ENCODE measurements at regions not wholly inside any gene's neighbourhood (a gene's known extent, or its start where the extent isn't known, plus 50 kb on each side); places are given as distances from the start of the nearest gene placed in this dataset.

- no peak for ATAC-seq
- intact Hi-C loops (cut with DNase I, micrococcal nuclease) = no loop called here
- ChIA-PET POLR2A (no interaction called here), CTCF (no interaction called here)
- no peaks in the 10 kb centered on the region for H3K4me1 Mint-ChIP-seq
- DNase-seq = no peak
- H3K4me3 Mint-ChIP-seq = no peak overlapping the region
- H3K27me3 Mint-ChIP-seq = peaks cover 10% of the 10 kb centered on the region
- no peak overlapping the region for H3K27ac Mint-ChIP-seq
- no peaks in the 10 kb centered on the region for H3K36me3 Mint-ChIP-seq (ENCODE audit: low read depth)
- no peaks in the 10 kb centered on the region for H3K9me3 Mint-ChIP-seq (ENCODE audit: low read depth)
Measured at GRCh38 chr5:156021866-156022265, 305.1 kb upstream of the SGCD start.

DNA sequence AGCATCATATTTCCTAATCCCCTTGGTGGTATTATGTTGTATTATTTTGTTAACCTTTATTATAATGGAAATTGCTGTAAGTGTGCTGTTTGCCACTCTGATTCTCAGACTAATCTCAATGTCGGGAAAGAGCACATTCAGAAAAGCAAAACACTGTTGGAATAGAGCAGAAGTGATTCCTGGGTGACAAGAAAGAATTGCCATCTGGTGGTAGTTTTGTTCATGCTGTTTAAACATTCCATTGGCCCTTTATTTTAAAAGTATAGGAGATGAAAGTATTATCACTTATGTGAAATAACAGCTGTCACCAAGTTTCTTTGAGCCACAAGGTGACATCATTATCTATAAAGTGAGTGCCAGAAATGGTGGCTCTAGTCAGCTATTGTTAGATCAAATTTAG is 301.3 kb upstream of the SGCD start:
- no peak overlapping the region for H3K27ac Mint-ChIP-seq
- ChIA-PET CTCF (no interaction called here), POLR2A (no interaction called here)
- H3K36me3 Mint-ChIP-seq (ENCODE audit: low read depth) = no peaks in the 10 kb centered on the region
- no peak overlapping the region for H3K4me3 Mint-ChIP-seq
- no peaks in the 10 kb centered on the region for H3K4me1 Mint-ChIP-seq
- H3K27me3 Mint-ChIP-seq = peaks cover 8% of the 10 kb centered on the region
- no peak for ATAC-seq
- no peak for DNase-seq
- intact Hi-C loops (cut with DNase I, micrococcal nuclease) = no loop called here
- no peaks in the 10 kb centered on the region for H3K9me3 Mint-ChIP-seq (ENCODE audit: low read depth)

DNA sequence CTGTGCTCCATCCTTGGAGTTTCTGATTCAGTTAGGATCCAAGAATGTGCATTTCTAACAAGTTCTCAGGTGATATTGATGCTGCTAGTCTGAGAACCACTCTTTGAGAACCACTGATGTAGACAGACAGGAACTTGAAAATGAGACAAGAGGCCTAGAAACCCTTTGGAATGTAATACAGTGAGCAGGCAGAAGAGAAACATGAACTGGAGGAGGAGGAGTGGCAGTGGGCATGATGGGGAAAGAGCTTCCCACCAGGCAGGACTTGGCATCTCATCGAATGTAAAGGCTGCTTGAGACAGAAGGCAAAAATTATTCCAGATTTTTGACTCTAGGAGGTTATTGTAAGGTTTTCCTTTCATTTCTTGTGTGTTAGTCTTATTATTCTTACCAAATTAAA is 295.8 kb upstream of the SGCD start:
- Mint-ChIP-seq H3K27me3 (no peaks in the 10 kb centered on the region), H3K9me3 (ENCODE audit: low read depth) (no peaks in the 10 kb centered on the region), H3K4me1 (no peaks in the 10 kb centered on the region), H3K4me3 (no peak overlapping the region), H3K36me3 (ENCODE audit: low read depth) (no peaks in the 10 kb centered on the region), H3K27ac (no peak overlapping the region)
- DNase-seq = no peak
- ATAC-seq = no peak
- intact Hi-C loops (cut with DNase I, micrococcal nuclease) = no loop called here
- ChIA-PET POLR2A (no interaction called here), CTCF (no interaction called here)

GRCh38 chr5:156036640-156037039 is 290.3 kb upstream of the SGCD start:
- no peak overlapping the region for H3K27ac Mint-ChIP-seq
- no peaks in the 10 kb centered on the region for H3K9me3 Mint-ChIP-seq (ENCODE audit: low read depth)
- DNase-seq = no peak
- ChIA-PET POLR2A (no interaction called here), CTCF (no interaction called here)
- H3K27me3 Mint-ChIP-seq = peaks cover 2% of the 10 kb centered on the region
- intact Hi-C loops (cut with DNase I, micrococcal nuclease) = no loop called here
- no peak overlapping the region for H3K4me3 Mint-ChIP-seq
- ATAC-seq = no peak
- no peaks in the 10 kb centered on the region for H3K4me1 Mint-ChIP-seq
- H3K36me3 Mint-ChIP-seq (ENCODE audit: low read depth) = no peaks in the 10 kb centered on the region

GRCh38 chr5:156037151-156037909 is 289.6 kb upstream of the SGCD start:
- no peak overlapping the region for H3K27ac Mint-ChIP-seq
- H3K36me3 Mint-ChIP-seq (ENCODE audit: low read depth) = no peaks in the 10 kb centered on the region
- DNase-seq = no peak
- ATAC-seq = no peak
- POLR2A ChIA-PET = no interaction called here
- no peaks in the 10 kb centered on the region for H3K4me1 Mint-ChIP-seq
- H3K9me3 Mint-ChIP-seq (ENCODE audit: low read depth) = no peaks in the 10 kb centered on the region
- H3K4me3 Mint-ChIP-seq = no peak overlapping the region
- CTCF ChIA-PET = no interaction called here
- intact Hi-C loops (cut with DNase I, micrococcal nuclease) = no loop called here
- H3K27me3 Mint-ChIP-seq = peaks cover 2% of the 10 kb centered on the region

DNA sequence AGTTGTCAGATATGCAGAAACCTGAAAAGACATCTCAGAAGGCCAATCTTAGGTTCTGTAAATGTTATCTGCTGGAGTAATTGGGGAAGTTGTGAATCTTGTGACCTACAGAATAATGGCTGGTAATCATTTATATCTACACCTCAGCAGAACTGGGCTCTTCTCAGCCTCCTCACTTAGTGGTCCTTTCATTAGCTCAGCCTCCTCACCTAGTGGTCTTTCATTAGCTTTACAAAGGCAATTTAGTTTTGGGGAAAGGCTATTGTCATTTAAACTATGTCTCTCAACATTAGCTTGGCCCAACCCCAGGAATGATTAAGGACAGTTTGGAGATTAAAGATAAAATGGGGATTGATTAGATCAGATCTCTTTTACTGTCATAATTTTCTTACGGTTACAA is 284.2 kb upstream of the SGCD start:
- no peaks in the 10 kb centered on the region for H3K36me3 Mint-ChIP-seq (ENCODE audit: low read depth)

DNA sequence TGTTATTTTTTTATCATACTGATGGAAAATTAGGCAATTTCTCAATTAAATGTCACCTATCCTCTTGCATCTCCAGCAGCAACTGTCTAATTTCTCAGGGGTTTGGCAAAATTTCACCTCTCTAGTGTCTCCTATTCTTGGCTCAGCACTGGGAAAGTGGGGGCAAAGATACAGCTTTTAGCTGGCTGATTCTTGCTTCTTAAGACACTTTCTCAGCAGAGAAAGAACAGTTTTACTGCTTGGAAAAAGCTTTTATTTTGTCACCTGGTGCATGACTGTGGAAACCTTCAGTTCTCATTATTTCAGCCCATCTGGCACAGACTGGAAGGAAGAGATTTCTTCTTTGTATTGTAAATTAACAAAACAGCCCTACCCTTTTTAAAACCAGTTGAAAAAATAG is 283.6 kb upstream of the SGCD start:
- intact Hi-C loops (cut with DNase I, micrococcal nuclease) = no loop called here
- H3K27ac Mint-ChIP-seq = no peak overlapping the region
- no peaks in the 10 kb centered on the region for H3K9me3 Mint-ChIP-seq (ENCODE audit: low read depth)
- CTCF ChIA-PET = interaction anchor here (0.5 kb wide), 1 partner anchor 593 kb away, joined by 3 read pairs; no protein-coding TSS in a partner anchor
- no peaks in the 10 kb centered on the region for H3K4me1 Mint-ChIP-seq
- H3K36me3 Mint-ChIP-seq (ENCODE audit: low read depth) = no peaks in the 10 kb centered on the region
- no peak for DNase-seq
- ATAC-seq = no peak
- H3K4me3 Mint-ChIP-seq = no peak overlapping the region
- H3K27me3 Mint-ChIP-seq = peaks cover 2% of the 10 kb centered on the region
- POLR2A ChIA-PET = no interaction called here

More for the DNA sequence above, 284.2 kb upstream of the SGCD start:
- Mint-ChIP-seq H3K9me3 (ENCODE audit: low read depth) (no peaks in the 10 kb centered on the region), H3K4me3 (no peak overlapping the region), H3K27ac (no peak overlapping the region), H3K4me1 (no peaks in the 10 kb centered on the region), H3K27me3 (peaks cover 2% of the 10 kb centered on the region)
- no peak for DNase-seq
- no peak for ATAC-seq
- intact Hi-C loops (cut with DNase I, micrococcal nuclease) = no loop called here
- ChIA-PET CTCF (no interaction called here), POLR2A (no interaction called here)

GRCh38 chr5:156051972-156052371 is 275.0 kb upstream of the SGCD start:
- DNase-seq (no peak), ATAC-seq (no peak)
- intact Hi-C loops (cut with DNase I, micrococcal nuclease) = no loop called here
- H3K36me3 Mint-ChIP-seq (ENCODE audit: low read depth) = no peaks in the 10 kb centered on the region
- peaks cover 3% of the 10 kb centered on the region for H3K9me3 Mint-ChIP-seq (ENCODE audit: low read depth)
- CTCF ChIA-PET = no interaction called here
- peaks cover 4% of the 10 kb centered on the region for H3K27me3 Mint-ChIP-seq
- POLR2A ChIA-PET = no interaction called here
- no peak overlapping the region for H3K4me3 Mint-ChIP-seq
- no peaks in the 10 kb centered on the region for H3K4me1 Mint-ChIP-seq
- H3K27ac Mint-ChIP-seq = no peak overlapping the region

DNA sequence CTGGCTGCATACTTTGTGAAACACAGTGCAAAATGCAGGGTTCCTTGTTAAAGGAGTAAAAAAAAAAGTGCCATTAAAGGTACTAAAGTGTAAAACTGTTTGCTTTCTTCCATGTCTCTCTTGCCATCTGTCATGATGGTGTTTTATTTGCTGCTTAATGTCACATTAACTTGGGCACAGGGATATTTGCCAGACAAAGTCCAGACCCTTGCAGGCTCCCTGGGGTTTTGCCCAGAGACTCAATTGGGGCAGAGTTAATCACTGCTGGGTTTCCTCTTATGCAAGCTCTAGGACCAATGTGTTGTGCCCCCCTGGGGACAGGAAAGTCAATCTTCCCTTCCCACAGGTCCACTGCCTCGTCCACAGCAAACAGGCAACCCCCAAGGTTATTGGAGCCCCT is 274.3 kb upstream of the SGCD start:
- Mint-ChIP-seq H3K36me3 (ENCODE audit: low read depth) (no peaks in the 10 kb centered on the region), H3K4me1 (no peaks in the 10 kb centered on the region), H3K9me3 (ENCODE audit: low read depth) (peaks cover 3% of the 10 kb centered on the region), H3K4me3 (no peak overlapping the region), H3K27me3 (peaks cover 4% of the 10 kb centered on the region), H3K27ac (no peak overlapping the region)
- intact Hi-C loops (cut with DNase I, micrococcal nuclease) = no loop called here
- ChIA-PET POLR2A (no interaction called here), CTCF (interaction anchor here (0.6 kb wide), 1 partner anchor 347 kb away, joined by 3 read pairs; no protein-coding TSS in a partner anchor)
- DNase-seq (no peak), ATAC-seq (no peak)

DNA sequence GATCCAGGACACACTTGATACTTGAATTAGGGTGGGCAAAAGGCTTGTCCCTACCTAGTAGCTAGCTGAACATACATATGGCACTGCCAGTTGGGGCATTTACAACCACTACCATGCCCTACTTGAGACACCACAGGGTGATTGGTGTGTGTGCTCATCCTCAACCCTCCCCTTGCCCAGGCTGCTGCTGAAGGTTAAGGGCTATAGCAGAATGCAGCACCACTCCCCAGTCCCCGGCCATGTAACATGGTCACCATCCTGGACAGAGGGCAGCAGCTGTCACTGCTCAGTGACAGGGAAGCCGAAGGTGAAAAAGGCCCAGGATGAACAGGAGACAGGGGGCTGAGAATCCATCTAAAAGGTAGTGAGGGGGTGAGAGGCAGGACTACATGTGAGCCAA is 273.9 kb upstream of the SGCD start:
- Mint-ChIP-seq H3K36me3 (ENCODE audit: low read depth) (no peaks in the 10 kb centered on the region), H3K4me3 (no peak overlapping the region), H3K9me3 (ENCODE audit: low read depth) (peaks cover 3% of the 10 kb centered on the region), H3K27ac (no peak overlapping the region), H3K27me3 (peaks cover 4% of the 10 kb centered on the region), H3K4me1 (no peaks in the 10 kb centered on the region)
- no peak for DNase-seq
- no peak for ATAC-seq
- intact Hi-C loops (cut with DNase I, micrococcal nuclease) = no loop called here
- POLR2A ChIA-PET = no interaction called here
- CTCF ChIA-PET = interaction anchor here (0.6 kb wide), 1 partner anchor 348 kb away, joined by 3 read pairs; no protein-coding TSS in a partner anchor

DNA sequence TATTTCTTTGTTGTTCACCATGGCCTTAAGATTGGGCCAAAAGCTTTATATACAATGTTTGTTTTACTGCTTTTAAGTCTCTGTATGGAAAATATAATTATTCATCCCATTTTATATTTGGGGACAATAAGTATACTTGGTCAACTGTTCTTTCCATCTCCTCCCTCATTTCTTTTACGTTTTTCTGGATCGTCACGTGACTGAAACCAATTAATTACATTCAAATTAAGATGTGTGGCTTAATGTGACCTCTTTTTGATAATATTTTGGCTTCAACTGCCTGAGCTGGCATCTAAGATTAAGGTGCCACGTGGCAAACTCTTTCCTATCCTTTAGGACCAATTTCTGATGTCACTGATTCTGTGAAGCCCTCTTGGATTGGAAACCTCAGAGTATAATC is 250.1 kb upstream of the SGCD start:
- ChIA-PET CTCF (no interaction called here), POLR2A (no interaction called here)
- H3K4me1 Mint-ChIP-seq = no peaks in the 10 kb centered on the region
- DNase-seq (no peak), ATAC-seq (no peak)
- H3K4me3 Mint-ChIP-seq = no peak overlapping the region
- no peaks in the 10 kb centered on the region for H3K36me3 Mint-ChIP-seq (ENCODE audit: low read depth)
- peaks cover 13% of the 10 kb centered on the region for H3K9me3 Mint-ChIP-seq (ENCODE audit: low read depth)
- H3K27me3 Mint-ChIP-seq = peaks cover 2% of the 10 kb centered on the region
- no peak overlapping the region for H3K27ac Mint-ChIP-seq
- intact Hi-C loops (cut with DNase I, micrococcal nuclease) = no loop called here

GRCh38 chr5:156087577-156088110 is 239.3 kb upstream of the SGCD start:
- Mint-ChIP-seq H3K4me3 (no peak overlapping the region), H3K4me1 (no peaks in the 10 kb centered on the region), H3K9me3 (ENCODE audit: low read depth) (peaks cover 6% of the 10 kb centered on the region), H3K27me3 (no peaks in the 10 kb centered on the region), H3K36me3 (ENCODE audit: low read depth) (no peaks in the 10 kb centered on the region), H3K27ac (no peak overlapping the region)
- CTCF ChIA-PET = no interaction called here
- ATAC-seq = no peak
- intact Hi-C loops (cut with DNase I, micrococcal nuclease) = no loop called here
- POLR2A ChIA-PET = no interaction called here
- no peak for DNase-seq

All from activated CD4-positive, alpha-beta T cell treated with anti-CD3 and anti-CD28 coated beads for 36 hours (primary cell).